Astrocyte (in vitro differentiated cells and primary cell): ENCODE measurements at regions not wholly inside any gene's neighbourhood (a gene's known extent, or its start where the extent isn't known, plus 50 kb on each side); places are given as distances from the start of the nearest gene placed in this dataset.

ENCODE experiments used
- DNase-seq: peaks from one replicate; pipeline ENCODE4 v3.0.0-alpha.2; 2010; ENCODE audit warnings: low read depth
- FAIRE-seq: peaks from 2 replicates; lab custom pipeline; 2011; peaks lifted over from hg19 to GRCh38; lab: Jason Lieb, UNC
- H2AFZ ChIP-seq: 2 replicates; pipeline ENCODE4 v1.6.0; 2012; ENCODE audit warnings: low read depth, low read length, inconsistent platforms
- H3K27ac ChIP-seq: 2 replicates; pipeline ENCODE4 v1.5.1; 2011; ENCODE audit warnings: low read depth, low read length, inconsistent platforms
- H3K27me3 ChIP-seq: 2 replicates; pipeline ENCODE4 v1.6.0; 2011; ENCODE audit warnings: low read length, inconsistent platforms; ENCODE audit not compliant: insufficient read depth
- H3K36me3 ChIP-seq: 2 replicates; pipeline ENCODE4 v1.5.1; 2011; ENCODE audit warnings: low read length, inconsistent platforms; ENCODE audit not compliant: insufficient read depth
- H3K4me1 ChIP-seq: 2 replicates; pipeline ENCODE4 v1.5.1; 2011; ENCODE audit warnings: low read length, inconsistent platforms; ENCODE audit not compliant: insufficient read depth
- H3K4me2 ChIP-seq: 2 replicates; pipeline ENCODE4 v1.6.0; 2012; ENCODE audit warnings: low read length, inconsistent platforms
- H3K4me3 ChIP-seq: 2 replicates; pipeline ENCODE4 v1.5.1; 2011; ENCODE audit warnings: low read depth, mild to moderate bottlenecking, low read length, inconsistent platforms; ENCODE audit not compliant: insufficient read depth
- H3K79me2 ChIP-seq: 2 replicates; pipeline ENCODE4 v1.6.0; 2012; ENCODE audit warnings: mild to moderate bottlenecking, low read length, inconsistent platforms; ENCODE audit not compliant: insufficient read depth
- H3K9ac ChIP-seq: 2 replicates; pipeline ENCODE4 v1.6.0; 2012; ENCODE audit warnings: mild to moderate bottlenecking, low read length, inconsistent platforms
- H3K9me3 ChIP-seq: 2 replicates; pipeline ENCODE4 v1.5.1; 2012; ENCODE audit warnings: low read depth, mild to moderate bottlenecking, low read length, inconsistent platforms; ENCODE audit not compliant: insufficient read depth
- H4K20me1 ChIP-seq: 2 replicates; pipeline ENCODE4 v1.6.0; 2012; ENCODE audit warnings: low read length, inconsistent platforms; ENCODE audit not compliant: insufficient read depth
- H3K27ac Mint-ChIP-seq: one replicate; pipeline ENCODE4 v1.8.0; 2021; ENCODE audit warnings: mild to moderate bottlenecking, mixed read lengths; ENCODE audit not compliant: unreplicated experiment
- H3K27me3 Mint-ChIP-seq: one replicate; pipeline ENCODE4 v1.8.0; 2021; ENCODE audit warnings: low read depth, mixed read lengths; ENCODE audit not compliant: unreplicated experiment
- H3K36me3 Mint-ChIP-seq: one replicate; pipeline ENCODE4 v1.8.0; 2021; ENCODE audit warnings: low read depth, mixed read lengths; ENCODE audit not compliant: unreplicated experiment
- H3K4me1 Mint-ChIP-seq: one replicate; pipeline ENCODE4 v1.8.0; 2021; ENCODE audit warnings: low read depth, mixed read lengths; ENCODE audit not compliant: unreplicated experiment
- H3K4me3 Mint-ChIP-seq: one replicate; pipeline ENCODE4 v1.8.0; 2021; ENCODE audit warnings: mild to moderate bottlenecking, moderate library complexity, mixed read lengths; ENCODE audit not compliant: unreplicated experiment
- H3K9me3 Mint-ChIP-seq: one replicate; pipeline ENCODE4 v1.8.0; 2021; ENCODE audit warnings: mild to moderate bottlenecking, mixed read lengths; ENCODE audit not compliant: unreplicated experiment
- EZH2 ChIP-seq: IDR thresholded peaks from 2 replicates; pipeline ENCODE4 v1.6.1; 2012; ENCODE audit warnings: mild to moderate bottlenecking, low read length, inconsistent platforms; ENCODE audit not compliant: insufficient read depth
- TF ChIP-seq, protein P1 (sequence below): IDR thresholded peaks from 2 replicates; pipeline ENCODE4 v1.5.1; 2011; ENCODE audit warnings: low read depth, mild to moderate bottlenecking, inconsistent platforms, low read length, moderate library complexity; ENCODE audit not compliant: insufficient read depth

DNA sequence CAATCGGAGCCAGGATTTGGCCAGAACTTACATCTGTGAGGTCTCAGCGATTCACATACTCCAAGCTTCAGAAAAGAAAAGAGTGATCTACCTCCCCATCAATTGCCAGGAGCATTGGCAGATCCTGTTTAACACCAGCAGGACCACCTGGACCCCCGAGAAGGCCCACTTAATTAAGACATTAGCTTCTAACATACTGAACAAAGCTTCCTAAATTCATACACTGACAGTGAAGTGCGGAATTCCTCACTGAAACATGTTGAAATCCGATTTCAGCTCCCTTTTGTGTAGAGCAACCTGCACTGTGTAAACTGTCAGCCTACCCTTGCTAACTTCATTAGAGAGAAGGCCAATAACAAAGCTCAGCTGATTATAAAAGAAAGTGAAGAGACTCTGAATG is 274.0 kb downstream of the NOVA1 start:
- Mint-ChIP-seq H3K4me1 (no peaks in the 10 kb centered on the region), H3K9me3 (no peaks in the 10 kb centered on the region)
- FAIRE-seq, result no peak

DNA sequence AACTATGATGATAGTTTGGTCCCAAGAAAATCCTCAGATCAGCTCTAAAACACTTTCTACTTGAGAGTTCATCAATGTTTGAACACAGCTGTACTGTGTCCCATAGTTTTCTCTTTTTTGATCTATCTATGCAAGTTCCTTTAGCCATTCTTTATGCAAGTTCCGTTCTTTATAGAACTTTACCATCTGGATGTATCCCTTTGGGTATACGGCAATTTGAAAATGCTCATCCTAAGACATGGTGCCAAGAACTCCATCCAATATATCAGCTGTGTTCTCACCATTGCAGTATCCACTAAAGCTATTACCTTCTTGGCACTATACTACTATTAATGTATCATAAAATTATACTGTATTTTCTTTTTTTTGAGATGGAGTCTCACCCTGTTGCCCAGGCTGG is 276.9 kb downstream of the NOVA1 start:
- no peak for DNase-seq
- no peak overlapping the region for H3K27ac ChIP-seq
- no peak for FAIRE-seq
- H2AFZ ChIP-seq, result no peak overlapping the region
- H3K79me2 ChIP-seq, result no peaks in the 10 kb centered on the region
- no peak overlapping the region for H3K4me2 ChIP-seq
- Mint-ChIP-seq H3K4me1 (no peaks in the 10 kb centered on the region), H3K36me3 (no peaks in the 10 kb centered on the region), H3K27me3 (peaks cover 2% of the 10 kb centered on the region), H3K27ac (no peak overlapping the region), H3K9me3 (no peaks in the 10 kb centered on the region), H3K4me3 (no peak overlapping the region)
- no peaks in the 10 kb centered on the region for H3K9me3 ChIP-seq
- no peaks in the 10 kb centered on the region for H3K4me1 ChIP-seq
- TF ChIP-seq EZH2, result no peak
- TF ChIP-seq, protein P1, sequence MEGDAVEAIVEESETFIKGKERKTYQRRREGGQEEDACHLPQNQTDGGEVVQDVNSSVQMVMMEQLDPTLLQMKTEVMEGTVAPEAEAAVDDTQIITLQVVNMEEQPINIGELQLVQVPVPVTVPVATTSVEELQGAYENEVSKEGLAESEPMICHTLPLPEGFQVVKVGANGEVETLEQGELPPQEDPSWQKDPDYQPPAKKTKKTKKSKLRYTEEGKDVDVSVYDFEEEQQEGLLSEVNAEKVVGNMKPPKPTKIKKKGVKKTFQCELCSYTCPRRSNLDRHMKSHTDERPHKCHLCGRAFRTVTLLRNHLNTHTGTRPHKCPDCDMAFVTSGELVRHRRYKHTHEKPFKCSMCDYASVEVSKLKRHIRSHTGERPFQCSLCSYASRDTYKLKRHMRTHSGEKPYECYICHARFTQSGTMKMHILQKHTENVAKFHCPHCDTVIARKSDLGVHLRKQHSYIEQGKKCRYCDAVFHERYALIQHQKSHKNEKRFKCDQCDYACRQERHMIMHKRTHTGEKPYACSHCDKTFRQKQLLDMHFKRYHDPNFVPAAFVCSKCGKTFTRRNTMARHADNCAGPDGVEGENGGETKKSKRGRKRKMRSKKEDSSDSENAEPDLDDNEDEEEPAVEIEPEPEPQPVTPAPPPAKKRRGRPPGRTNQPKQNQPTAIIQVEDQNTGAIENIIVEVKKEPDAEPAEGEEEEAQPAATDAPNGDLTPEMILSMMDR, result no peak
- no peaks in the 10 kb centered on the region for H3K36me3 ChIP-seq
- no peak overlapping the region for H3K4me3 ChIP-seq
- no peaks in the 10 kb centered on the region for H4K20me1 ChIP-seq
- no peak overlapping the region for H3K9ac ChIP-seq
- no peaks in the 10 kb centered on the region for H3K27me3 ChIP-seq

More for the DNA sequence above, 274.0 kb downstream of the NOVA1 start:
- no peak for TF ChIP-seq EZH2
- TF ChIP-seq, protein P1, result no peak
- Histone ChIP-seq H3K27me3 (no peaks in the 10 kb centered on the region), H4K20me1 (no peaks in the 10 kb centered on the region), H3K4me1 (no peaks in the 10 kb centered on the region), H3K4me3 (no peak overlapping the region), H3K4me2 (no peak overlapping the region), H3K27ac (no peak overlapping the region), H3K9me3 (no peaks in the 10 kb centered on the region), H3K36me3 (no peaks in the 10 kb centered on the region), H2AFZ (no peak overlapping the region), H3K79me2 (no peaks in the 10 kb centered on the region), H3K9ac (no peak overlapping the region)
- Mint-ChIP-seq H3K36me3 (no peaks in the 10 kb centered on the region), H3K4me3 (no peak overlapping the region), H3K27me3 (peaks cover 2% of the 10 kb centered on the region), H3K27ac (no peak overlapping the region)
- no peak for DNase-seq

GRCh38 chr14:26319139-26319864 is 278.5 kb downstream of the NOVA1 start:
- Histone ChIP-seq H3K4me2 (no peak overlapping the region), H3K4me1 (no peaks in the 10 kb centered on the region), H3K27ac (no peak overlapping the region), H3K9me3 (no peaks in the 10 kb centered on the region), H2AFZ (no peak overlapping the region), H4K20me1 (no peaks in the 10 kb centered on the region), H3K4me3 (no peak overlapping the region), H3K36me3 (no peaks in the 10 kb centered on the region), H3K9ac (no peak overlapping the region), H3K79me2 (no peaks in the 10 kb centered on the region), H3K27me3 (no peaks in the 10 kb centered on the region)
- FAIRE-seq (no peak), DNase-seq (no peak)
- Mint-ChIP-seq H3K27ac (no peak overlapping the region), H3K4me3 (no peak overlapping the region), H3K27me3 (peaks cover 2% of the 10 kb centered on the region), H3K36me3 (no peaks in the 10 kb centered on the region), H3K4me1 (no peaks in the 10 kb centered on the region), H3K9me3 (peaks cover under 1% of the 10 kb centered on the region)
- TF ChIP-seq, protein P1, result no peak
- no peak for TF ChIP-seq EZH2
